ENCODE measurements at regions not wholly inside any gene's neighbourhood (a gene's known extent, or its start where the extent isn't known, plus 50 kb on each side); places are given as distances from the start of the nearest gene placed in this dataset.

DNA sequence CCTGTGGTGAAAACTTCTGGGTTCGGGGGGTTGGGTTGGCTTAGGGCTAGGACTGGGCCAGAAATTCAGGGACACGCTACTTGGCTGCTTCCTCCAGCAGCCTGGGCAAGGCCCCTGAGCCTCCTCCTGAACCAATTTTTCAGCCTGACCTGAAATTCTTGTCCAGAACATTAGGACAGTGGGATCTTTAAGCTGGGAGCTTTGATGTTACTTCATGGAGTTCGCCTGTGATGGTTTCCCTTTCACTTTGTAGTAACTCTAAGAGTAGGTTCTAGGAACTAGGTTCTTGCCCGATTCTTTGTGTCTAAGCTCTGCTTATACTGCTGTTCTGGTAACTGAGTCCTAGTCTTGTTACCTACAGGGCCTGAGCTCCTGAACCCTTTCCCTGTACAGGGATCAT, 75.3 kb downstream of the S1PR1 start:
- TF ChIP-seq POLR2A (IDR thresholded peaks at IDR 0.05), result no peak
- TF ChIP-seq, protein P1, sequence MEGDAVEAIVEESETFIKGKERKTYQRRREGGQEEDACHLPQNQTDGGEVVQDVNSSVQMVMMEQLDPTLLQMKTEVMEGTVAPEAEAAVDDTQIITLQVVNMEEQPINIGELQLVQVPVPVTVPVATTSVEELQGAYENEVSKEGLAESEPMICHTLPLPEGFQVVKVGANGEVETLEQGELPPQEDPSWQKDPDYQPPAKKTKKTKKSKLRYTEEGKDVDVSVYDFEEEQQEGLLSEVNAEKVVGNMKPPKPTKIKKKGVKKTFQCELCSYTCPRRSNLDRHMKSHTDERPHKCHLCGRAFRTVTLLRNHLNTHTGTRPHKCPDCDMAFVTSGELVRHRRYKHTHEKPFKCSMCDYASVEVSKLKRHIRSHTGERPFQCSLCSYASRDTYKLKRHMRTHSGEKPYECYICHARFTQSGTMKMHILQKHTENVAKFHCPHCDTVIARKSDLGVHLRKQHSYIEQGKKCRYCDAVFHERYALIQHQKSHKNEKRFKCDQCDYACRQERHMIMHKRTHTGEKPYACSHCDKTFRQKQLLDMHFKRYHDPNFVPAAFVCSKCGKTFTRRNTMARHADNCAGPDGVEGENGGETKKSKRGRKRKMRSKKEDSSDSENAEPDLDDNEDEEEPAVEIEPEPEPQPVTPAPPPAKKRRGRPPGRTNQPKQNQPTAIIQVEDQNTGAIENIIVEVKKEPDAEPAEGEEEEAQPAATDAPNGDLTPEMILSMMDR (IDR thresholded peaks at IDR 0.05), result no peak

Measured in lower leg skin (tissue), 3 donors.